SHP77 treated with DMSO at 0.1 percent for 48 hours (cell line): ENCODE measurements at regions not wholly inside any gene's neighbourhood (a gene's known extent, or its start where the extent isn't known, plus 50 kb on each side); places are given as distances from the start of the nearest gene placed in this dataset.

Experiments used
- DNase-seq: peaks from one replicate; lab custom pipeline; 2025; lab: John Stamatoyannopoulos, UW

DNA sequence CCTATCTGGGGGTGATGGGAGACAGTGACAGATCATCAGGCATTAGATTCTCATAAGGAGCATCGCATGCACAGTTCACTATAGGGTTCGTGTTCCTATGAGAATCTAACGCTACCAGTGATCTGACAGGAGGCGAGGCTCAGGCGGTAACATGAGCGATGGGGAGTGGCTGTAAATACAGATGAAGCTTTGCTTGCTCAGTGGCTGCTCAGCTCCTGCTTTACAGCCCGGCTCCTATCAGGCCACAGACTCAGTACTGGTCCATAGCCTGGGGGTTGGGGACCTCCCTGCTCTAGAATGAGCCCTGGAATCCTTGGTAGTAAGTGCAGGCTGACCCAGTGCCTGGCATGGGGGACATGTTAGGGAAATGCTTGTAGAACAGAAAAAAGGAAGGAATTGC lies 426.0 kb downstream of the TYW1 start:
- DNase-seq: peak; percentile 35

DNA sequence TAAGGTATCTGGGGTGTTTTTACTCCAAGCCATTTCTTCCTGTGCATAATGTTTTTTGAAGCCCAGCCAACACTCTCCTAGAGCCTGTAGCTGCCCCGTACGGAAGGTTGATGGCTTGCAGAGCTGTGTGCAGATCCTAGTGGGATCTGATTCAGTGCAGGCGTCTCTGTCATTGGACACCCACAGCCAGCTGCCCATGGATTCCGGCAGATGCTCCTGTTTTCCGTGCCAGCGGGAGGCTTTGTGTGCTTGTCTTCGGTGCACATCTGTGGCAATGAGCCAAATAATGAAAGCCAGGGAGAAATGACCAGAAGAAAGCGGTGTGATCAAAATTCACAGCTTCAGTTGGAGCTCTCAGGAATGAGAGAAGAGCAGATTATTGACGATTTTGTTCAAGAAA lies 426.4 kb downstream of the TYW1 start:
- DNase-seq: peak; percentile 95

DNA sequence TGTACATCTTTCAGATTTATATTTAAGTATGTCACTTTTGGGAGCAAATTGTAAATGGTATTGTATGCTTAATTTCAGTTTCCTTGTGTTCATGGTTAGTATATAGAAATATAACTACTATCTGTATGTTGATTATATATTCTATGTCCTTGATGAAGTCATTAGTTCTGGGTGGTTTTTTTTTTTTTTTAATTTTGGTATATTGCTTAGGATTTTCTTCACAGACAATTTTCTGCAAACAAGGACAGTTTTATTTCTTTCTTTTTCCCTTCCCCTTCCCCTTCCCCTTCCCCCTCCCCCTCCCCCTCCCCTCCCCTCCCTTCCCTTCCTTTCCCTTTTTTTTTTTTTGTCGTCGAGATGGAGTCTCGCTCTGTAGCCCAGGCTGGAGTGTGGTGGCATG lies 430.0 kb downstream of the TYW1 start:
- DNase-seq: no peak

DNA sequence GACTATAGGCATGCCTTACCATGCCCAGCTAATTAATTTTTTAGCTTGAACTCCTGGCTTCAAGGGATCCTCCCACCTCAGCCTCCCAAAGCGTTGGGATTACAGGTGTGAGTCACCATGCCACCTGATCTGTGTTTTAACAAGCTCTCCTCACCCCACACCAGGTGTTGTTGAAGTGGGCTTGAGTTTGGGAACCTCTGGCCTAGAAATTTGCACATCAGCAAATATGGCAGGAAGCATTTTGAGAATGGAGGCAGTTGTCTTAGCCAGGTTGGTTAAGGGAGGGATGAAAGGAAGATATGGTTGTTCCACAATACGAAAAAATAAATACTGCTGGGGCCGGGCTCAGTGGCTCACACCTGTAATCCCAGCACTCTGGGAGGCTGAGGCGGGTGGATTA lies 433.1 kb downstream of the TYW1 start:
- DNase-seq: no peak

DNA sequence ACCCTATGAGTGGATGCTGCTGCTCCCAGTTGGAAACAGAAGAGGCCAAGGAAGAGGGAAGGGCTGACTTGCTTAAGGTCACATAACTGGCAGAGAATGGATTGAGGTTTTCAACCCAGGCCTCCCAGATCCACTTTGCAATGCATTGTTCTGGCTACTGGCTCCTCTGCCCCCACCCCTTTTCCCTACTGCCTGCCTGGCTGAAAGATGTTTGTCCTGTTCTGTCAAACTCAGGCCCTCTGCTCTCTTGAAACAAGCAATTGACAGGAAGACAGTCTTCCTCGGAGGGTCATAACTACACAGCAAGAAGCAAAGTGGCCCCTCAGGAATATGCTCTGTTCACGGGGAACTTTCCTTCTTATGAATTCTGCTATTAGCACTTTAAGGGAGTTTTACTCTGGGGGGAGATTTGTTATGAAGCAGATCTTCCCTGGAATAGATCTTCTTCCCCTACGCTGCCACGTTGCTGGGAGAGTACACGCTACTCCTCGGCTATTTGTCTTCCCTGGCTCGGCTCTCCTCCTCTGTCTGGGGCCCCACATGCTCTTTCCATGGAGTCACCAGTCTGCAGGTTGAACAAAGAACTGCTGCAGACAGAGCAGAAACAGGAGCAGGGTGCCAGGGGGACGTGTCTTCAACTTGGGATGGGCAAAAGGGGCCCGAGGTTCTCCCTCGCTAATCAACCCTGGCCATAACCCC lies 436.1 kb downstream of the TYW1 start:
- DNase-seq: no peak

DNA sequence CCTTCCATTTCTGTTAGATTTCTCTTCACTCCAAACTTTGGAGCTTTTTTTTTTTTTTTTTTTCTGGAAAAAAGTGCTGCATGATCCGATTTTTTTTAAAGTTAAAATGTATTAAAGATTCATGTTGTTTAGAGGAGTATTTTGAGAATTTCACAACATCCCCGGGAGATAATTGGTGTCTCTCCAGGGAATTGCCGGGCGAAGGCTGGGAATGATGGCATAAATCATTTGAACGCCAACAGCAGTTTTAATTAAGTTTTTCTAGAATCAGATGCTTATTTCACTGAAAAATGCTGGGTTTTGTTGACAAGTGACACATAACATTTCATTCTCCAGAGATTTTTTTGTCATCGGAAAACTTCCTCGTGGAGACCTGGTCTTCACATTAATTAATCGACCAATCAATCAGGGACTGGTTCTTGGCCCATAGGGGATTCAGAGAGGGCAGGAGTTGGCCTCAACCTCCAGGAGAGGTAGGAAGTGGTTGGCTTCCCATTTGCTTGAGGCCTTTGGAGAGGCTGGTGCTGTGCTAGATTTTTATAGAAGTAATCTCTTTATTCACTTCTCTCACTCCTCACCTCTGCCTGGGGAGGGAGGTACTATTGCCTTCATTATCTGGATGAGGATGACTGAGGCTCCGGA lies 439.4 kb downstream of the TYW1 start:
- DNase-seq: no peak

- no peak for DNase-seq
Measured at GRCh38 chr7:67438198-67438882, 441.7 kb downstream of the TYW1 start.

DNA sequence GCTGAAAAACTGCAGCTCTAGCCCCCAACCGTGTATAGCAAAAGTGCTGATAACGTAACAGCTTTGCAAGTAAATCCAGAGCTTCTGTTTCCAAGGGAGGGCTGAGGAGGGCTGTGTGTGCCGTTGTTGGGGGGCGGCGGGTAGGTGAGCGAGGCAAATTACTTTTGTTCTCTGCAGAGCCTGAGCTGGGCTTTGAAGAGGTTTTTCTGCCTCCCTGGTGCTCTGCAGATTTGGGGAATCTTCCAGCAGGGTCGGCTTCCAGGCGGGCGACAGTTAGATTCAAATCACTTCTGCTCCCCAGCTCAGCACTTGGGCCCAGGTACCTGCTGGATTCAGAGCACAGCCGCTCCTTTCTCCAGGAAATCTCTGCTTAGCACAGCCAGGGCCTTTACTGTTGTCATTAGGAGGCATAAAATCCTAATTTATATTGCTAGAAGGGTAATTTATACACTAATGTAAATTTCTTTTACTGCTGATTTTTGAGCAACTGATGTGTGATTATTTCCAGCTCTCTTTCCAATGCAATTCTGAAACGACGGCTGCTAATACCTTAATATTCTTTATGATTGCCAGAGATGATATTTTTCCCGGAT lies 442.4 kb downstream of the TYW1 start:
- no peak for DNase-seq

DNA sequence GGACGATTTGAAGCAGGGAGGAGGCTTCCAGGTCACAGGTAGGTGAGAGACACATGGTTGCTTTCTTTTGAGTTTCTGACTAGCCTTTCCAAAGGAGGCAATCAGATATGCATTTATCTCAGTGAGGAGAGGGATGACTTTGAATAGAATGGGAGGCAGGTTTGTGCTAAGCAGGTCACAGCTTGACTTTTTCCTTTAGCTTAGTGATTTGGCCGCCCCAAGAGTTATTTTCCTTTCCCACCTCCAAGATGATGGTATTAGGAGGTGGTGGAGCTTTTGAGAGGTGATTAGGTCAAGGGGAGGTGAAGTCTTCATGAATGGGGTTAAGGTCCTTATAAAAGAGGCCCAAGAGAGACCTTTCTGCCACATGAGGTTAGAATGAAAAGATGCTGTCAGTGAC lies 443.7 kb downstream of the TYW1 start:
- no peak for DNase-seq

DNA sequence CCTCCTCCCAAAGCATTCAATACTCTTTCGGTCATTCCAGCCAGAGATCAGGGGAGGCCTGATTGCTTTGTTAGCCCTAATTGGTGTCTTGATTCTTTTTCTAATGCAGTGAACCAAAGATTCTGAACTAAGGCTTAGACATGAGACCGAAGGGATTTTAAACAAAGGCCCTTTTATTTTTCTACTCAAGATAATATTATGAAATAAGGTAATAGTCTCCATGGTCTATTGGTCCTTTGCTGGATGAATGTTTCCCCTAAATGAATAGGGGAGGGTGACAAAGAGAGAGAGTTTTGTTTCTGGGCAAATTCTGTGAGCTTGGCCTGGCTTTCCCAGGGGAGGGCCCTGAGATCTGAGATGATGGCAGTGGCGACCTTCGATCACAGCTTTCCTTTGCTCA lies 449.1 kb downstream of the TYW1 start:
- DNase-seq: no peak

DNA sequence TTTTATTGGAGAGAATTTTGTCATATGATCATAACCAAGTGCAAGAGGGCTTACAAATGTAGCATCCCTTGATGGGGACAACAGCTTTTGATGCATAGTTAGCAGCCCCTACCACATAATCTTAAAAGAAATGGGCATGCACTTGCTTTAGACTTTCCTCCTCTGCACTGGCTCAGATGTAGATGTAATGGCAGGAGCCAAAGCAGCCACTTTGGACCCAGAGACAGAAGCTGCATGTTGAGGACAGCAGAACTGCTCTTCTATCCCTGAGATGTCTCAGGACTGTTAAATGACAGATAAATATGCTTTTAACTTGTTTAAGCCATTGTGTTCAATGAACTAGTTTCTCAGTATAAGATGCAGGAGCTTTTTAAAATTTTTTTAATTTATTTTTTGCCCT lies 450.7 kb downstream of the TYW1 start:
- DNase-seq: no peak

DNA sequence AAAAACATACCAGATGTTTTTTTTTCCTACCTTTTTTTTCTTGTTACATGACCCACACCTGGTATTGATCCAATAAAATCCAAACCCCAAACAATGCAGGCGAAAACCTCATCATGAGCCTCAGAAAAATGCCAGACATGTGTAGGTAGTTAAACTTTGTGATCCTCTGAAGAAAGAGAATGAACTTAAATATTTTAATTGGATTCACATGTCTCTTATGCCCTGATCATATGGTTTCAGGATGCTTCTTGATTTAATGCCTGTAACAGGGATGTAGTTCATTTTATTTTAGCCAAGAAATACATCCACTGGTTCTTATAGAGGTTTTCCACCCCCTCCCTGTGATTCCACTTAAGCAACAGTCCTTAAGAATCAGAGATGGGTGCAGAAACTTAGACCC lies 451.6 kb downstream of the TYW1 start:
- DNase-seq: no peak

DNA sequence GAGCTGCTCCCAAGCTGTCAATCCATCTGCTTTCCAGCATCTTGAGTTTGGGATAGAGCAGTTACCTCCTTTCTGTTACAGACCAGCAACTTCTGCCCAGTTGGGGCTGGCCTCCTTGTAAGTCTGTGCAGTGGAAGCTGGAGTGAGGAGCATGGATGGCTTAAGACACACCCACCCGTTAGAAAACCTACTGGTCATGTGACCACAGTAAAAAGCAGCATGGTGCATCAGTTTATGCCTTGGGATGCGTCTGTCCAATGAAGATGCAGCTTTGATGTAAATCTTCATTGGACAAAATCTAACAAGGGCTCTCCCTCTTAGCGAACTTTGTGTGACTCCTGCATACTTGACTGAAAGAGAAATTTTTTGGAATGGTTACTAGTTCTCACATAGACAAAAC lies 453.5 kb downstream of the TYW1 start:
- DNase-seq: no peak

- DNase-seq: no peak
Measured at GRCh38 chr7:67451306-67451705, 454.7 kb downstream of the TYW1 start.

DNA sequence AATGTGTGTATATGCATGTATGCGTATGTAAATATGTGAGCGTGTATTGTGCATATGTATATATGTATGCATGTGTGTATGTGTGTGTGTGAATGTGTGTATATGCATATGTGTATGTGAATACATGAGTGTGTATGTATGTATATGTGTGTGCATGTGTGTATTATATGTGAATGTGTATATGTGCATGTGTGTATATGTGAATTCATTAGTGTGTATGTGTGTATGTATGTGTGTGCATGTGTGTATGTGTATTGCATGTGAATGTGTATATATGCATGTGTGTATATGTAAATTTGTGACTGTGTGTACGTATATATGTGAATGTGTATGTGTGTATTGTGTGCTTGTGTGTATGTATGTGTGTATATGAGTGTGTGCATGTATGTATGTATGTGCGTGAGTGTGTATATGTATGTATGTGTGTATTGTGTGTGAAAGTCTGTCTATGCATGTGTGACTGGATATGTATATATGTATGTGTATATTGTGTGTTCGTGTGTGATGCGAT lies 455.9 kb downstream of the TYW1 start:
- no peak for DNase-seq

- DNase-seq: no peak
Measured at GRCh38 chr7:67453580-67454380, 457.1 kb downstream of the TYW1 start.

DNA sequence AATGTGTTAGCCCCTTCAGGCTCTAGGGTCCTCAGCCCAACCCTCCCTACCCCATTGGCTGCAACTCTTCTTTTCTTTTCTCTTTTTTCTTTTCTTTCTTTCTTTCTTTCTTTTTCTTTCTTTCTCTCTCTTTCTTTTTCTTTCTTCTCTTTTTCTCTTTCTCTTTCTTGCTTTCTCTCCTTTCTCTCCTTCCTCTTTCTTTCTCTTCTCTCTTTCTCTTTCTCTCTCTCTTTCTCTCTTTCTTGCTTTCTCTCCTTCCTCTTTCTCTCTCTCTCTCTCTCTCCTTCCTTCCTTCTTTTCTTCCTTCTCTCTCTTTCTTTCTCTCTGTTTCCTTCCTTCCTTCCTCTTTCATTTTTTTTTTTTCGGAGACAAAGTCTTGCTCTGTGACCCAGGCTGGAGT lies 458.9 kb downstream of the TYW1 start:
- no peak for DNase-seq

DNA sequence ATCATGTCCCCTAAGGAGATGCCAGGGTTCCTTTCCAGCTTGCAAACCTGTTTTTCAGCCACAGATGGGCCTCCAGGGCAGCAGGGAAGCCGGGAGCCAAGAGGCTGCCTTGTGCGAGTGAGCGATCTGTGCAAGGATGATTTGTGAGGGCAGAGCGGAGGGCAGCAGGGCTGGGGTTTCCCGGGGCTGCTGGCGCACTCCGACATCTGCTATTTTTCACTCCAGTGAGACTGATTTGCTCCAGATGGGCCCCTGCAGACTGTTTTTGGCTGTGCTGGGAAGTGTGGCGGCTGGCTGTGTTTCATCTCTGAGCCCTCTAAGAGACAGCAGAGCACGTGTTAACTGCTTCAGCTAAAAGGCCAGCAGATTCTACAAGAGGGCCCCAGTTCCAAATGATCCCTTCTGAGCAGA lies 466.2 kb downstream of the TYW1 start:
- DNase-seq: no peak

DNA sequence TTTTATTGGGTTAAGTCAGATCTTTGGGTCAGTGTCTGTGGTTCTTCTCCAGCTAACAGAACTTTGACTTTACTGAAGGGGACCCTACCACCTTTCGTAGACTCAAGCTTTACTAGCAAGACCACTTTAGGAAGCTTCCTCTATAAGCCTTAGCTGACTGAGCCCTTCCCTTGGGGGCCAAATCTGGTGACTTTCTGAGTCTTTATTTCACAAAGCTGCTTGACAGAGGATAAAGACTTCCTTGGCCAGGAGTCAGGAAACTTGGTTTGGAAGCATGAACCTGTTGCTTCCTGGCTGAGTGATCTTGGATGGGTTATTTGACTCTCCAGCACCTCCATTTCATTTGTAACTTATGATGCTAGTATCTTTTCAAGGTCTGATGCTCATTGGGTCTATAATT lies 466.7 kb downstream of the TYW1 start:
- DNase-seq: no peak

DNA sequence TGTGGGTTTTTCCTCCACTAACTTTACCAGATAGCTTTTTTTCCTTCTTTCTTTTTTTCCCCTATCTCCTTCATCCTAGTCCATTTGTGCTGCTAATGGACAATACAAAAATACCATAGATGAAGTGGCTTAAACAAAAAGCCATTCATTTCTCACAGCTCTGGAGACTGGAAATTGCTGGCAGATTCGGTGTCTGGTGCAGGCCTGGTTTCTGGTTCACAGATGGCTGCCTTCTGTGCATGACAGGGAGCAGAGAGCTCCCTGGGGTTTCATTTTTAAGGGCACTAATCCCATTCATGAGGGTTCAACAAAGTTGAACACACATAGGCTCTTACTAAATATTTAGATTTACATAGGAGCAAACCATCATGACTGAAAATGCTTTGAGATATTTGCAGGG lies 467.4 kb downstream of the TYW1 start:
- no peak for DNase-seq

- no peak for DNase-seq
Measured at GRCh38 chr7:67466109-67466508, 469.5 kb downstream of the TYW1 start.

DNA sequence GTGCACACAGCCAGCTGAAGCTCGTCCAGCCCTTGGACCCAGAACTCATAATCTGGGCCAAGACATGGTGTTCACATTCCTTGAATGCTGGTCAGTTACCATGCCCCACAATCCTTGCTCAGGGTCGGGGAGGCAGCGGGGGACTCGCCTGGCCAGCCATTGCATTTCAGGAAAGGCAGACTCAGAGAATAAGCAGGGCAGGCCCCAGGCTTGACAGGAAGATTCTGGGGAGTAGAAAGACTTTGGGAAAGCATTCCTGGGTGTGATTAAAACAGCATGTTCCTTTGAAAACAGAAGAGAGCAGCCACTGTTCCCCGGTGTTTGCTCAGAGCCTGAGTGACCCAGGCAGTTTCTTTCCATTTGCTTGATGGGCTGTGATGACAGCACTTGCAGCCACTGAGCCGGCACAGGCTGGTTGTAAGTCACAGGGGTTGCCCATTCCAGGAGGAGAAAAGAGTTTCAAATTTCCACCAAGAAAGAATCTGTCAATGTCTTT lies 473.7 kb downstream of the TYW1 start:
- no peak for DNase-seq
